HG03103 (cell line): ENCODE measurements at regions not wholly inside any gene's neighbourhood (a gene's known extent, or its start where the extent isn't known, plus 50 kb on each side); places are given as distances from the start of the nearest gene placed in this dataset.

Experiments
- ATAC-seq: cut with Tn5 transposase; IDR thresholded peaks from one replicate; pipeline ENCODE4 v1.9.1; 2021; ENCODE audit warnings: low read depth; ENCODE audit not compliant: unreplicated experiment

- no peak for ATAC-seq
Observed at GRCh38 chr6:138577151-138577915, 78.0 kb upstream of the NHSL1 start.

GRCh38 chr6:138580040-138580439 is 80.7 kb upstream of the NHSL1 start:
- ATAC-seq, result no peak

- ATAC-seq, result no peak
Observed at GRCh38 chr6:138580801-138581200, 81.5 kb upstream of the NHSL1 start.

- ATAC-seq, result no peak
Observed at GRCh38 chr6:138582573-138582972, 83.3 kb upstream of the NHSL1 start.

GRCh38 chr6:138586638-138587037 is 87.3 kb upstream of the NHSL1 start:
- no peak for ATAC-seq

- ATAC-seq, result no peak
Observed at GRCh38 chr6:138588805-138589434, 89.6 kb upstream of the NHSL1 start.

- no peak for ATAC-seq
Observed at GRCh38 chr6:138590796-138591709, 91.8 kb upstream of the NHSL1 start.

GRCh38 chr6:138592749-138593123 is 93.4 kb upstream of the NHSL1 start:
- ATAC-seq, result peak; percentile 42

GRCh38 chr6:138593124-138593877 is 94.0 kb upstream of the NHSL1 start:
- peak; percentile 67 for ATAC-seq

- ATAC-seq, result no peak
Observed at GRCh38 chr6:138593909-138594757, 94.8 kb upstream of the NHSL1 start.

- no peak for ATAC-seq
Observed at GRCh38 chr6:138594758-138595140, 95.5 kb upstream of the NHSL1 start.

GRCh38 chr6:138596126-138596525 is 96.8 kb upstream of the NHSL1 start:
- no peak for ATAC-seq

GRCh38 chr6:138596591-138596990 is 97.3 kb upstream of the NHSL1 start:
- ATAC-seq, result no peak

- no peak for ATAC-seq
Observed at GRCh38 chr6:138597336-138597735, 98.0 kb upstream of the NHSL1 start.

- ATAC-seq, result no peak
Observed at GRCh38 chr6:138598562-138599173, 99.4 kb upstream of the NHSL1 start.

- ATAC-seq, result no peak
Observed at GRCh38 chr6:138600261-138600660, 101.0 kb upstream of the NHSL1 start.

GRCh38 chr6:138600726-138601125 is 101.4 kb upstream of the NHSL1 start:
- ATAC-seq, result no peak

- no peak for ATAC-seq
Observed at GRCh38 chr6:138601128-138601527, 101.8 kb upstream of the NHSL1 start.

GRCh38 chr6:138605958-138606357 is 106.7 kb upstream of the NHSL1 start:
- no peak for ATAC-seq
